HepG2 (cell line): ENCODE measurements at regions not wholly inside any gene's neighbourhood (a gene's known extent, or its start where the extent isn't known, plus 50 kb on each side); places are given as distances from the start of the nearest gene placed in this dataset.
A peak's percentile ranks its signal among the peaks of the same experiment; 100 is the strongest.

Experiments
- ATAC-seq: fragments of 200-7000 bp; cut with Tn5 transposase; 3 replicates; pipeline ENCODE4 v1.9.1; 2020; ENCODE audit warnings: mild to moderate bottlenecking, moderate library complexity
- BruUV-seq: library from RNA; stranded (reverse); fragments of 400-500 nt; replicated peaks from 2 replicates; lab custom pipeline; 2021; lab: Mats Ljungman, UMichigan
- CTCF ChIA-PET: fragments of 300-600 bp; formaldehyde crosslinking; extraction: SDS; loops from one replicate; lab custom pipeline; 2021; ENCODE audit warnings: low total read pairs, inconsistent platforms, low intra/inter-chr PET ratio; lab: Yijun Ruan, JAX
- POLR2A ChIA-PET: fragments of 350-600 bp; sonication (Branson Sonifier 250); formaldehyde crosslinking; loops from one replicate; lab custom pipeline; 2020; ENCODE audit warnings: antibody characterized with exemption, inconsistent platforms; lab: Yijun Ruan, JAX
- DNase-seq: peaks from one replicate; pipeline ENCODE4 v3.0.0-alpha.2; 2015; ENCODE audit warnings: low spot score
- FAIRE-seq: peaks from 3 replicates; lab custom pipeline; 2011; peaks lifted over from hg19 to GRCh38; lab: Jason Lieb, UNC
- H2AFZ ChIP-seq: one replicate; pipeline ENCODE4 v1.6.1; 2011; ENCODE audit warnings: low read length, inconsistent platforms
- H3K27ac ChIP-seq: fragments of 300-600 bp; 3 replicates; pipeline ENCODE4 v1.8.0; 2011; ENCODE audit warnings: mixed run types, mild to moderate bottlenecking, mixed read lengths, low read length, inconsistent platforms; ENCODE audit not compliant: insufficient read depth; ENCODE audit errors: extremely low read length
- H3K27me3 ChIP-seq, 2 experiments: fragments of 200-600 bp in 1 of 2; 2 replicates in 1 of 2; 3 replicates in 1 of 2; pipeline versions ENCODE4 v1.6.0 to v1.8.0; 2011; ENCODE audit warnings: low read length in 2 of 2, mild to moderate bottlenecking in 2 of 2, moderate library complexity in 2 of 2, inconsistent platforms in 1 of 2; ENCODE audit not compliant: insufficient read depth in 2 of 2, control insufficient read depth in 1 of 2
- H3K36me3 ChIP-seq, 2 experiments: fragments of 200-600 bp in 1 of 2; replicated peaks in 1 of 2; 2 replicates in 1 of 2; 3 replicates in 1 of 2; pipeline versions ENCODE4 v1.5.1 to v1.8.0; 2011; ENCODE audit warnings: low read length in 2 of 2, inconsistent platforms in 1 of 2; ENCODE audit not compliant: insufficient read depth in 2 of 2, control insufficient read depth in 1 of 2
- H3K4me1 ChIP-seq: 2 replicates; pipeline ENCODE4 v1.5.1; 2012; ENCODE audit warnings: low read length, inconsistent platforms; ENCODE audit not compliant: insufficient read depth
- H3K4me2 ChIP-seq: 2 replicates; pipeline ENCODE4 v1.6.0; 2011; ENCODE audit warnings: low read depth, low read length, inconsistent platforms
- H3K4me3 ChIP-seq, 3 experiments: fragments of 200-600 bp in 1 of 3; sonication (generic), shearing (Covaris generic) in 1 of 3; replicated peaks in 1 of 3; 2 replicates each; pipeline ENCODE4 v1.5.1; 2011 to 2016; ENCODE audit warnings: low read length in 3 of 3, inconsistent platforms in 2 of 3, low read depth in 2 of 3, mild to moderate bottlenecking in 2 of 3, control low read depth in 1 of 3, mixed read lengths in 1 of 3; ENCODE audit not compliant: insufficient read depth in 1 of 3
- H3K79me2 ChIP-seq: one replicate; pipeline ENCODE4 v1.6.1; 2011; ENCODE audit warnings: low read length, inconsistent platforms; ENCODE audit not compliant: insufficient read depth
- H3K9ac ChIP-seq: 2 replicates; pipeline ENCODE4 v1.6.0; 2011; ENCODE audit warnings: mild to moderate bottlenecking, low read depth, low read length, inconsistent platforms; ENCODE audit not compliant: insufficient read depth
- H3K9me3 ChIP-seq: 2 replicates; pipeline ENCODE4 v1.5.1; 2012; ENCODE audit warnings: mild to moderate bottlenecking, low read length
- H4K20me1 ChIP-seq: 2 replicates; pipeline ENCODE4 v1.6.0; 2011; ENCODE audit warnings: inconsistent platforms, mild to moderate bottlenecking, low read length, moderate library complexity; ENCODE audit not compliant: insufficient read depth
- CTCF ChIP-seq: sonication (generic); formaldehyde crosslinking; IDR thresholded peaks from 2 replicates; pipeline ENCODE4 v1.5.0; 2020; ENCODE audit warnings: mild to moderate bottlenecking, missing genetic modification reagents, moderate library complexity
- JDP2 ChIP-seq: sonication (generic); formaldehyde crosslinking; IDR thresholded peaks from 2 replicates; pipeline ENCODE4 v1.8.1; 2022; ENCODE audit warnings: missing genetic modification reagents, borderline replicate concordance
- NFYC ChIP-seq: IDR thresholded peaks from 2 replicates; pipeline ENCODE4 v1.6.1; 2016; ENCODE audit warnings: missing genetic modification reagents, missing compliant biosample characterization
- SMAD3 ChIP-seq: sonication (generic); formaldehyde crosslinking; IDR thresholded peaks from 2 replicates; pipeline ENCODE4 v1.4.0; 2020; ENCODE audit warnings: missing genetic modification reagents
- SMC3 ChIP-seq: IDR thresholded peaks from 2 replicates; pipeline ENCODE4 v1.6.1; 2011; ENCODE audit warnings: low read length, improper control_type of control experiment
- STAG1 ChIP-seq: sonication (generic); formaldehyde crosslinking; IDR thresholded peaks from 2 replicates; pipeline ENCODE4 v1.4.0; 2020; ENCODE audit warnings: missing genetic modification reagents
- TBX3 ChIP-seq: fragments of 450-650 bp; IDR thresholded peaks from 2 replicates; pipeline ENCODE4 v1.6.1; 2017; ENCODE audit warnings: antibody characterized with exemption, mild to moderate bottlenecking, inconsistent platforms, borderline replicate concordance
- ZNF296 ChIP-seq: sonication (generic); formaldehyde crosslinking; conservative IDR thresholded peaks from 2 replicates; pipeline ENCODE4 v1.5.0; 2020; ENCODE audit warnings: mild to moderate bottlenecking, missing genetic modification reagents
- ZNF570 ChIP-seq: sonication (generic); formaldehyde crosslinking; IDR thresholded peaks from 2 replicates; pipeline ENCODE4 v1.4.0; 2020; ENCODE audit warnings: mild to moderate bottlenecking, missing genetic modification reagents, borderline replicate concordance
- ZNF773 ChIP-seq: sonication (generic); formaldehyde crosslinking; IDR thresholded peaks from 2 replicates; pipeline ENCODE4 v1.4.0; 2020; ENCODE audit warnings: missing genetic modification reagents, borderline replicate concordance
- WGBS: methylation state at CpG from one replicate; pipeline ENCODE4 v1.1.6; 2017; ENCODE audit warnings: low lambda C conversion rate; 5-methylcytosine and 5-hydroxymethylcytosine counted together
- in situ Hi-C: cut with HindIII; loops from 2 replicates; pipeline ENCODE4 v1.10.0; 2017; ENCODE audit warnings: low pct_unique_long_range_greater_than_20kb; ENCODE audit not compliant: extremely low pct_ligation_motif_present
- intact Hi-C: fragments of 100-400 bp; cut with micrococcal nuclease; formaldehyde crosslinking; loops from one replicate; pipeline ENCODE4 v1.10.0; 2022; ENCODE audit not compliant: unreplicated experiment

GRCh38 chr6:68343901-68344300, 291.2 kb upstream of the ADGRB3 start:
- intact Hi-C loops, result loop anchor here (2.0 kb wide), 2 partner anchors 125 to 435 kb away; no protein-coding TSS in a partner anchor
- no peak overlapping the region for H3K4me3 ChIP-seq
- WGBS, result 0% methylated on average over 1 of the region's 1 CpG
- no peak overlapping the region for H3K4me2 ChIP-seq
- H3K9ac ChIP-seq, result no peak overlapping the region
- TF ChIP-seq STAG1, result peak; percentile 25
- peak; percentile 37 for TF ChIP-seq CTCF (CRISPR knock-in tag)
- no peak for TF ChIP-seq ZNF570 (CRISPR knock-in tag)
- TF ChIP-seq ZNF773 (CRISPR knock-in tag), result no peak
- TF ChIP-seq ZNF296, result no peak
- TF ChIP-seq NFYC, result no peak
- TF ChIP-seq SMAD3 (CRISPR knock-in tag), result no peak
- no peak for TF ChIP-seq JDP2 (CRISPR knock-in tag)
- peak; percentile 11; the same call in 1 of the 2 replicates for TF ChIP-seq SMC3
- no peak for TF ChIP-seq TBX3
- TF ChIP-seq, all 625 proteins: peak for 3
- Histone ChIP-seq H3K27me3 (no peaks in the 10 kb centered on the region), H3K36me3 (no peaks in the 10 kb centered on the region), H3K79me2 (no peaks in the 10 kb centered on the region), H4K20me1 (no peaks in the 10 kb centered on the region), H3K9me3 (no peaks in the 10 kb centered on the region), H2AFZ (no peak overlapping the region), H3K27ac (no peak overlapping the region), H3K4me1 (no peaks in the 10 kb centered on the region)
- peak; percentile 81 for ATAC-seq
- ChIA-PET POLR2A (no interaction called here), CTCF (no interaction called here)
- in situ Hi-C loops, result no loop called here
- peak; percentile 26 for DNase-seq
- no TSS peak for BruUV-seq
- FAIRE-seq, result peak; percentile 18
